Astrocyte of the spinal cord (primary cell): ENCODE measurements at regions not wholly inside any gene's neighbourhood (a gene's known extent, or its start where the extent isn't known, plus 50 kb on each side); places are given as distances from the start of the nearest gene placed in this dataset.
A peak's percentile ranks its signal among the peaks of the same experiment; 100 is the strongest.

ENCODE experiments used
- DNase-seq: peaks from one replicate; pipeline ENCODE4 v3.0.0; 2011; ENCODE audit warnings: low read depth, low spot score
- H3K4me3 ChIP-seq: 2 replicates; pipeline ENCODE4 v1.5.1; 2011; ENCODE audit warnings: low read depth, mild to moderate bottlenecking, low read length, moderate library complexity
- in situ Hi-C: cut with HindIII; loops from 2 replicates; pipeline ENCODE4 v1.10.0; 2017; ENCODE audit warnings: low sequenced_read_pairs
- TF ChIP-seq, protein P1 (sequence below): IDR thresholded peaks from 2 replicates; pipeline ENCODE4 v1.5.1; 2012; ENCODE audit warnings: low read depth, mild to moderate bottlenecking, low read length, inconsistent platforms

DNA sequence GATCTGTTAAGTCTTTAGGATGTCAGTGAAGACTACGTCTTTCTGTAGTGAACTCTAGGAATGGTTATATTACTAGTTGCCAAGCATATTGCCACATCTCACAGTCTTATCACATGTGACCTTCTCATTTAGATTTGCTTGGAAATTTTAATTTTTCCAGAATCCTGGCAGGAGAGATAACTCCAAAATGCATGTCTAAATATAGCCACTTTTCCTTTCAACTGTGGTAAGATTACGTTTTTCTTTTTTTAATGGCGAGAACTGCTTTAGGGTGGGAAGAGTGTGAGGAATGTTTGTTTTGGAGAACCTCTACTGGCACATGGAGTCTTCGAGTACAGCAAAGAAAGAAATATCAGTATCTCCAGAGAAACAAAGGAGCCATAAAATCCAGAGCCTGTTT is 91.7 kb upstream of the ADAMTSL1 start:
- TF ChIP-seq, protein P1, sequence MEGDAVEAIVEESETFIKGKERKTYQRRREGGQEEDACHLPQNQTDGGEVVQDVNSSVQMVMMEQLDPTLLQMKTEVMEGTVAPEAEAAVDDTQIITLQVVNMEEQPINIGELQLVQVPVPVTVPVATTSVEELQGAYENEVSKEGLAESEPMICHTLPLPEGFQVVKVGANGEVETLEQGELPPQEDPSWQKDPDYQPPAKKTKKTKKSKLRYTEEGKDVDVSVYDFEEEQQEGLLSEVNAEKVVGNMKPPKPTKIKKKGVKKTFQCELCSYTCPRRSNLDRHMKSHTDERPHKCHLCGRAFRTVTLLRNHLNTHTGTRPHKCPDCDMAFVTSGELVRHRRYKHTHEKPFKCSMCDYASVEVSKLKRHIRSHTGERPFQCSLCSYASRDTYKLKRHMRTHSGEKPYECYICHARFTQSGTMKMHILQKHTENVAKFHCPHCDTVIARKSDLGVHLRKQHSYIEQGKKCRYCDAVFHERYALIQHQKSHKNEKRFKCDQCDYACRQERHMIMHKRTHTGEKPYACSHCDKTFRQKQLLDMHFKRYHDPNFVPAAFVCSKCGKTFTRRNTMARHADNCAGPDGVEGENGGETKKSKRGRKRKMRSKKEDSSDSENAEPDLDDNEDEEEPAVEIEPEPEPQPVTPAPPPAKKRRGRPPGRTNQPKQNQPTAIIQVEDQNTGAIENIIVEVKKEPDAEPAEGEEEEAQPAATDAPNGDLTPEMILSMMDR = no peak
- no peak overlapping the region for H3K4me3 ChIP-seq
- in situ Hi-C loops = no loop called here
- DNase-seq = peak; percentile 54

DNA sequence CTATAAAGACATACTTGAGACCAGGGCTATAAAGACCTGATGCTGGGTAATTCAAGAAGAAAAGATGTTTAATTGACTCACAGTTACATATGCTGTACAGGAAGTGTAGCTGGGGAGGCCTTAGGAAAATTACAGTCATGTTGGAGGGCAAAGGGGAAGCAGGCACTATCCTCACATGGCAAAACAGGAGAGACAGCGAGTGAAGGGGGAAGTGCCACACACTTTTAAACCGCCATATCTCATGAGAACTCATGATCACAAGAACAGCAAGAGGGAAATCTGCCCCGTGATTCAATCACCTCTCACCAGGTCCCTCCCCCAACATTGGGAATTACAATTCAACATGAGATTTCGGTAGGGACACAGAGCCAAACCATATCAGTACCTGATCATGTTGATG is 89.9 kb upstream of the ADAMTSL1 start:
- DNase-seq = no peak
- TF ChIP-seq, protein P1 = no peak
- in situ Hi-C loops = no loop called here
- no peak overlapping the region for H3K4me3 ChIP-seq

- in situ Hi-C loops = no loop called here
- TF ChIP-seq, protein P1 = no peak
- DNase-seq = no peak
- no peak overlapping the region for H3K4me3 ChIP-seq
These were observed 88.1 kb upstream of the ADAMTSL1 start for GRCh38 chr9:18385696-18386490.

- TF ChIP-seq, protein P1 = no peak
- peak; percentile 33 for DNase-seq
- no peak overlapping the region for H3K4me3 ChIP-seq
- in situ Hi-C loops = no loop called here
These were observed 83.6 kb upstream of the ADAMTSL1 start for GRCh38 chr9:18390393-18390792.

- H3K4me3 ChIP-seq = no peak overlapping the region
- TF ChIP-seq, protein P1 = no peak
- peak; percentile 98 for DNase-seq
- in situ Hi-C loops = no loop called here
These were observed 80.4 kb upstream of the ADAMTSL1 start for GRCh38 chr9:18393340-18394130.

GRCh38 chr9:18394847-18395351 is 79.1 kb upstream of the ADAMTSL1 start:
- in situ Hi-C loops = no loop called here
- DNase-seq = no peak
- TF ChIP-seq, protein P1 = no peak
- H3K4me3 ChIP-seq = no peak overlapping the region
